MM.1S (cell line): ENCODE measurements at regions not wholly inside any gene's neighbourhood (a gene's known extent, or its start where the extent isn't known, plus 50 kb on each side); places are given as distances from the start of the nearest gene placed in this dataset.
"Not testable (repeated sequence)": the region's sequence is repeated elsewhere in the genome, so short reads cannot be mapped to it uniquely, and the experiment has no call there.

Experiments used
- EZH2 ChIP-seq: fragments of 300-600 bp; sonication (generic); optimal IDR thresholded peaks from 2 replicates; pipeline ENCODE3; 2017; ENCODE audit warnings: low read depth, mild to moderate bottlenecking, antibody characterized with exemption, low read length, mixed read lengths
- TF ChIP-seq, protein P1 (sequence below): fragments of 300-600 bp; sonication (generic); IDR thresholded peaks from 2 replicates; pipeline ENCODE4 v1.5.1; 2016; ENCODE audit warnings: antibody characterized with exemption, low read length, mixed read lengths

GRCh38 chrY:11151724-11152123, 1549.3 kb upstream of the USP9Y start:
- TF ChIP-seq, protein P1, sequence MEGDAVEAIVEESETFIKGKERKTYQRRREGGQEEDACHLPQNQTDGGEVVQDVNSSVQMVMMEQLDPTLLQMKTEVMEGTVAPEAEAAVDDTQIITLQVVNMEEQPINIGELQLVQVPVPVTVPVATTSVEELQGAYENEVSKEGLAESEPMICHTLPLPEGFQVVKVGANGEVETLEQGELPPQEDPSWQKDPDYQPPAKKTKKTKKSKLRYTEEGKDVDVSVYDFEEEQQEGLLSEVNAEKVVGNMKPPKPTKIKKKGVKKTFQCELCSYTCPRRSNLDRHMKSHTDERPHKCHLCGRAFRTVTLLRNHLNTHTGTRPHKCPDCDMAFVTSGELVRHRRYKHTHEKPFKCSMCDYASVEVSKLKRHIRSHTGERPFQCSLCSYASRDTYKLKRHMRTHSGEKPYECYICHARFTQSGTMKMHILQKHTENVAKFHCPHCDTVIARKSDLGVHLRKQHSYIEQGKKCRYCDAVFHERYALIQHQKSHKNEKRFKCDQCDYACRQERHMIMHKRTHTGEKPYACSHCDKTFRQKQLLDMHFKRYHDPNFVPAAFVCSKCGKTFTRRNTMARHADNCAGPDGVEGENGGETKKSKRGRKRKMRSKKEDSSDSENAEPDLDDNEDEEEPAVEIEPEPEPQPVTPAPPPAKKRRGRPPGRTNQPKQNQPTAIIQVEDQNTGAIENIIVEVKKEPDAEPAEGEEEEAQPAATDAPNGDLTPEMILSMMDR: not testable (repeated sequence)
- TF ChIP-seq EZH2: not testable (repeated sequence)
